Renal cortex interstitium (tissue), 11 donors: ENCODE measurements at regions not wholly inside any gene's neighbourhood (a gene's known extent, or its start where the extent isn't known, plus 50 kb on each side); places are given as distances from the start of the nearest gene placed in this dataset.
"Not testable (repeated sequence)": the region's sequence is repeated elsewhere in the genome, so short reads cannot be mapped to it uniquely, and the experiment has no call there.

Experiments used
- DNase-seq, 11 donors: peaks; one replicate each; pipeline ENCODE4 v3.0.0-alpha.2; 2013; ENCODE audit warnings: low read depth in 9 of 11, low spot score in 4 of 11; ENCODE audit errors: extremely low read depth in 1 of 11

DNA sequence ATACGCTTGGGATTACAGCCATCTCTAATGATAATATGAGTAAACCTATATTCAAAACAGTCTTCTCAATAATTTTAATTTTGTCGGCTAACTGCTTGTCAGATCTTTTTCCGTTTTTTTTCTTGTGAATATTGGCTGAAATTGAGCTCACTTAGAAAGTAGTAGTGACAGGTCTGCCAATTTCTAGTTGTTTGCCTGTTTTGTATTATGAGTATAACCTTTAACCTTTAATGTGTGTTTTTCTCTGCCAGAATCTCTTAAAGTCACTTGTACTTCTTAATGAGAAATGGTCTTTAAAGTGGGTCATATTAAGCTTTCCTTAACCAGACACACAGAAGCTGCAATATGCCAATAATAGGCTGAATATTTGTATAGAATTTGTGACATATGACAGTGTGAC is 511.0 kb downstream of the CSNK1G3 start:
- DNase-seq: no peak

DNA sequence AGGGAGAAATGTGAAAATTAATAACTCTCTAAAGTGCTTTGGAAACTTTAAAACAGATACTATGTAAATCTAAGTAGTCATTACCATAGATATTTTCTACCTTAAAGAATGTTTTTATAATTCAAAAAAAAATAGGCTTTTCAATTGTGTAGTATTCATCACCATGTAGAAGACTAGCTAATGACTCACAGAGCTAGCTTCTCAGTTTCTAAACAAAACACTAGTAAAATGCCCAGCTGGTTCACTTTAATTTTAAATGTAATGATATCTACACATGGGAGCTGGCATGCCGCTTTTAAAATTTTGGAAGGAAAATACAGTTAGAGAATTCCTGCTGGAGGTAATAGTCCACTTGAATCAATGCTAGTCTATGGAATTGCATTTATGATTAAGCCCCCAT is 509.8 kb downstream of the CSNK1G3 start:
- DNase-seq: no peak

DNA sequence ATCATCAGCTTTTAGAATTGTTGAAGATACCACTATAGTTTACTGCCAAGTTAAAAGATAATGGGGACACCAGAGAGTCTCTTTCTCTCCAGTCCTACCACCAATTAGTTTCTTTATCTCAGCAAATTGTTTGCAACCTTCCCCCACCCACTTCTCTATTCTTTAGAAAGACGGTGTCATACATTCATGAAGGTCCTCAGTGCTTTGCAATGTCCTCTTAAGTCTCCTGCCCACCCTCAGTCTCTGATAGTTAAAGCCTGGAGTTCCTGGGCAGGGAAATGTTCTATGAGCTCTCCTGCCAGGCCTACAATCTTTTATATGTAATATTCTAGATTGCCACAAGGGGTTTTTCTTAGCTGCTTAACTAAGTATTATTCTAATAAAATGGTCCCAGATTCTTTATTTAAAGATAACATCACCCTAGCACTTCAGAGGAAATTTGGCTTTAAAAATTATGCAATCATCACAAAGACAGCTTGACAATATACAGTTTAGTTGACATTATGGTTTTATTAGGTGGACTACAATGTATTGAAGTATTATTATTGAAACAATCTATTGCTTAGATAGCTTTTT is 509.2 kb downstream of the CSNK1G3 start:
- DNase-seq: no peak

DNA sequence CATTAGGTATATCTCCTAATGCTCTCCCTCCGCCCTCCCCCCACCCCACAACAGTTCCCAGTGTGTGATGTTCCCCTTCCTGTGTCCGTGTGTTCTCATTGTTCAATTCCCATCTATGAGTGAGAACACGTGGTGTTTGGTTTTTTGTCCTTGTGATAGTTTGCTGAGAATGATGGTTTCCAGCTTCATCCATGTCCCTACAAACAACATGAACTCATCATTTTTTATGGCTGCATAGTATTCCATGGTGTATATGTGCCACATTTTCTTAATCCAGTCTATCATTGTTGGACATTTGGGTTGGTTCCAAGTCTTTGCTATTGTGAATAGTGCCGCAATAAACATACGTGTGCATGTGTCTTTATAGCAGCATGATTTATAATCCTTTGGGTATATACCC is 505.3 kb downstream of the CSNK1G3 start:
- not testable (repeated sequence) for DNase-seq

DNA sequence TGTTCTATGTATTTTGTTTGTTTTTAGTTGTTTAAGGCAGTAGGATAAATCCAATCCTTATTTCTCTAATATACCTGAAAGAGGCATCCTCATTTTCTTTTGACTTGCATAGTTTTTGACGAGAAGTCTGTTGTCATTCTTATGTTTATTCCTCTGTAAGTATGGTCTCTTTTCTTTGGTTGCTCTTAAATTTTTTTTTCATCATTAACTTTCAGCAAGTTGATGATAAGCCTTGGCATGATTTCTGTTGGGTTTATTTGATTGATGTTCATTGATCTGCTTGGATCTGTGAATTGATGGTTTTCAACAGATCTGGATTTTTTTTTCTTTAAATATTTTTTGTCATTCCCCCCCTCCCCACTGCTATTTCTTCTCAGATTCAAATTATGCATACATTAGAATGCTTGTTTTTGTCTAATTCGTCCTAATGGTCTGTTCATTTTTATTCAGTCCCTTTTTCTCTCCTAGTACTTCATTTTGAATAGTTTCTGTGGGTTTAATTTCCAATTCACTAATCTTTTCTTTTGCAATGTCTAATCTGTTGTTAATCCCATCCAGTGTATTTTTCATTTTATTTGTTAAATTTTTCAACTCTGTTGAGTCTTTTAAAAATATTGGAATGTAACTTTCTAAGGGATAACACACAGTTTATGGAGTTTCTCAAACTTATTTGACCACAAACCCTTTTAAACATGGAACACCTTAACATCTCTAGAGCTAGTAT is 495.9 kb downstream of the CSNK1G3 start:
- no peak for DNase-seq

DNA sequence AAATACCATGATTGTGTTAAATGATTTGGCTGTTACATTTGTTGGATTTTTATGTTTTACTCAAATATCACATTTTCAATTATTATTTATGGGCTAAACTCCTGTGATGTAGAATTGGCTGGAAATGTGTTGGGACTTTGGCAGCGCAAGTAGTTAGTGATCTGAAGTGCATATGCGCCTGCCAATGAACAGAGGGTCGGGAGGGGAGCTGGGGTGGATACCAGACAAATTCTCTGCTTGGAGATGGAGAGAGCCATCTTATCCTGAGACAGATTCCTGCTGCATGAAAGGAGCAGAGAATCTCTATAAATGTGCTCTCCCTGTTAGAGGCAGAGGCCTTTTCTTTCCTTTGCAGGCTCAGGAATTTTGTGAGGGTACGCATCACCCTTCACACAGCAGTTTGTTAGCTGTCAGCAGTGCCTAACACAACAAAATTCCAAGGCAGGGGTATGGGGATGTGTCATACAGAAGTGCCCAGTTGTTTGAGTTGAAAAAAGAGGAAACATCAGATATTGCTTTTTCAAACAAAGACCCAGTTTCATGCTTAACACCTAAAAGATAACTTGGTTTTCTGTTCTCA is 489.1 kb downstream of the CSNK1G3 start:
- no peak for DNase-seq

DNA sequence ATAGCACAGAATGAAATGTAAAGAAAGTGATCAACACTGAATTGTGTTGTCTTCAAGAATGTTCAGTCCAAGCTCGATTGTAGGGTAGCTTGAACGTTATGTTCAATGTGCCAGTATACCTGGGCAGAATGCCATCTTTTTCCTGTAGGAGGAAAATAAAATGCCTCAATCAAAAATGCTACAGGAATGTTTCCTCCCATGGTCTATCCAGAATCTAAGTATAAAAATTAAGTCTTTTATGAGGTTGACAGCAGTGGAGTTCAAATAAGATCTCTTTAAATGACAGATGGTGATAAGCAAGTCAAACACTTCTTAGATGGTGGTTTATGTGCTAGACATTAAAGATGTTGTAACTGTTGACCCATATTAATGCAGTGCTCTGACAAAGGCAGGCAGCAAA is 488.6 kb downstream of the CSNK1G3 start:
- no peak for DNase-seq

DNA sequence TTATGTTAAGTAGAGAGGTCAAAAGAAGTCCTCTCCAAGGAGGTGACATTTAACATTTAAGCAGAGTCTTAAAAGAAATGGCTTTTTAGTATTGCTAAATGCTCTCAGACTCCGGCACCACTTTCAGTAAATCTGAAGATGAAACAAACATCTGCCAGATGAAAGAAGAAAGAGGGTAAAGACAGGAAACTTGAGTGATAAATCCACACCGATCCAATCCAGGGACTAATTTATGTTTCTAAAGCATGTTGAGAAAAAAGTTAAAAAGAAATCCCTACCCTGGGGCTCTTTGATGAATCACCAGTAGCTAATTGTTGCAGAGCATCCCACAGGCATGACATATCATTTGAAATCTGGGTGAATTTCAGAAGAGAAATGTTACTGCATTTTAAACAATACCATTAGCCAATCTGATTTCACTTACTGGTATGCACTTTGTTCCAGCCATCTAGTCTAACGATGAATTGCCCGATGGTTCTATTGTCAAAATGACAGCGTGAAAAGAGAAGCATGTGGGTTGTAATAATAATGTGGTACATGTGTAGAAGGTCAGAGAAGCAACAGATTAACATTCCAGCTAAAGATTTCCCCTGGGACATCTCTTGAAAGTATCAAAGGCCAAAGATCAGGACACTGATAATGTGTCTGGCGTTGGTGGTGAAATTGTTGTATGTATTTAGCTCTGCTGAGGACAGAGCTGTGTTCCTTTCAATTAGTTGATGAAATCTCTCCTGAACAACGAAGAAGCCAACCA is 485.7 kb downstream of the CSNK1G3 start:
- DNase-seq: no peak

DNA sequence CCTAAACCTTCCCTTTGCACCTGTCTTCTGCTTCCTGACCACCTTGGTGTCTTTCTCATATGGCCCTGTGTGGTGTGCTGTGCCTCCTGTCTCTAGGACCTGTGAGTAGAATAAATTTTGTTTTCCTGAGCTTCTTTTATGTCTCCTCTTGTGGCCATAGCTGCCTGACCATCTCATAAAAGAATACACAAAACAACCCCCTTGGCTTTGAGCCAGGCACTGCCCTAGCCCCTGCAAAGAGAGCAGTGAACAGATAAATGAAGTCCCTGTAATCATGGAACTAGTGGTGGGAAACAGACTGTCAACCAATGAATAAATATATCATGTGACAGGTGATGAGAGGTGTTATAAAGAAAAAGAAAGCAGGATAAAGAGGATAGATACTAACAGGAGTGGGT is 485.1 kb downstream of the CSNK1G3 start:
- DNase-seq: no peak

DNA sequence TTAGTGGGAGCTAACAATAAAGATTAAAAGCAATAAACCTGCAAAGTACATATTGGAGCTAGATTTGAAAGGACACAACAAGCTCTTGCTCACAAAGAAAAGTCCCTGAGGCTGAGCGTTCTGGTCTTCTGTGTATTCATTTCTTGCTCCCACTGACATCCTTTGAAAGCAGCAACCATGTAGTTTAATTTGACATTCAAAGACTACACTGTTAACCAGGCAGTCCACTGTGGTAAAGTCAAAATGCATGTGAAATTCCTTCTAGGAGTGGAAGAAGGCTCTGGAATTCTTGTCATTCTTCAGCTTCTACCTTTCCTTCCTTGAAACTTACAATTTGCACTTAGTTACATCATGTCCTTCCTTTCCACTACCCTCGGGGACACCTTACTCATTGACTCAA is 480.7 kb downstream of the CSNK1G3 start:
- DNase-seq: no peak

DNA sequence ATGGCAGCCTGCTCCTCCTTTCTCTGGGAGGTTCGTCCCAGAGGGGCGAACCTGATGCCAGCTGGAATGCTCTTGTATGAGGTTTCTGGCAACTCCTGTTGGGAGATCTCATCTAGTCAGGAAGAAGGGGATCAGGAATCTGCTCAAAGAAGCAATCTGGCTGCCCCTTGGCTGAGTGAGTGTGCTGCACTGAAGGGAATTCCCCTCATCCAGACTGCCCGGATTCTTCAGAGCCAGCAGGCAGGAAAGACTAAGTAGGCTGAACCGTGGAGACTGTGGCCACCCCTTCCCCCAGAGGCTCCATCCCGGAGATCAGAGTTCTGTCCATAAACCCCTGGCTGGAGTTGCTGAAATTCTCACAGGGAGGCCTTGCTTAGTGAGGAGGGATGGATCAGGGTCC is 476.0 kb downstream of the CSNK1G3 start:
- DNase-seq: no peak

DNA sequence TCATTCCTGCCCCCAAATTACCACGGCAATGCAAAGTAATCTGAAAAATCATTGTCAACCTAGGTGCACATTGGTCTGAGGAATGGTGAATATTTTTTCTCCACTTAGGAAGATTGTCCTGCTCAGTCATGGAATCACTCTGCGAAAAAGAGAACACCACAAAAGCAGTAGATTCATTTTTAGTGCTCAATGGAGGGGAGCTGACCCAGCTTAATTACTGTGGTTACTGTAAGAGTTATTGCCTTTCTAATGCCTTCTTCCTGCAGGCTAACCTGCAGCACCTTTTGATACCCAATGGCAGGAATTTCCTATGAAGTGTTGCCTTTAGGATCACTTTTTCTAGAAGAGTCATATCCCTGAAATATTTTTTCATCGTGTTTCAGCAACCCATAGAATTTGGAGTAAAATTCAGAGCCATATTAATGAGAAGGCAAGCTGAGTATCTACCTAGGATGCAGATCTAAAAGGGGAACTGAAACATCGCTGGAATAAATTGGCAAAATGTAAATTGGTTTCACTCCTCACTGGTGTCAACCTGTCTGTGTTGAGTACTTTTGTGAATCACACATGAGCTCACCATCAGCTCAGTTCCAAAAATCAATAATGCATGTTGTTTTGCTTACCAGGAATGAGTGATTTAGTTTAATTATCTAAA is 464.5 kb downstream of the CSNK1G3 start:
- DNase-seq: no peak

DNA sequence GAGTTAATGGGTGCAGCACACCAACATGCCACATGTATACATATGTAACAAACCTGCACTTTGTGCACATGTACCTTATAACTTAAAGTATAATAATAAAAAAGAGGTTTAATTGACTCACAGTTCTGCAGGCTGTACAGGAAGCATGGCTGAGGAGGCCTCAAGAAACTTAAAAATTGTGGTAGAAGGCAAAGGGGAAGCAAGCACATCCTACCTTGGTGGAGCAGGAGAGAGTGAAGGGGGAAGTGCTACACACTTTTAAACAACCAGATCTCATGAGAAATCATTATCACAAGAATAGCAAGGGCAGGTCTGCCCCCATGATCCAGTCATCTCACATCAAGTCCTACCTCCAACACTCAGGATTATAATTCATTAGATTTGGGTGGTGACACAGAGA is 463.5 kb downstream of the CSNK1G3 start:
- DNase-seq: not testable (repeated sequence)

DNA sequence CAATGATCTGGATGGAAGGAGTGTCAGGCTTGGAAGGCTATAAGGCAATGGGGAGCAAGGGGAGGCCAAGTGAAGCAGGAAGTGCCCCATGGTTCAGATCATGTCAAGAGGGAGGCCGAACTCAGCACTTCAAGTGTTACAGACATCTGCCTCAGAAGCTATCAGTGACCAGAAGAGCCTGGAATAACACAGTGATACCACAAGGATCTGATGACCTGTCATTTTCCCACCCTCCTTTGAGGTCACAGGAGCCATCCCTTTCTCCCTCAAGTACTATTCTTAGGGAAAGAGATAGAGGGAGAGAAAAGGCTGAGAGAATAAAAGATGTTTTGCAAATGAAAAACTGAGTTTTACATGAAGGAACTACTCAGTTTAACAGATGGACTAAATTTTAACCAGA is 454.8 kb downstream of the CSNK1G3 start:
- no peak for DNase-seq

DNA sequence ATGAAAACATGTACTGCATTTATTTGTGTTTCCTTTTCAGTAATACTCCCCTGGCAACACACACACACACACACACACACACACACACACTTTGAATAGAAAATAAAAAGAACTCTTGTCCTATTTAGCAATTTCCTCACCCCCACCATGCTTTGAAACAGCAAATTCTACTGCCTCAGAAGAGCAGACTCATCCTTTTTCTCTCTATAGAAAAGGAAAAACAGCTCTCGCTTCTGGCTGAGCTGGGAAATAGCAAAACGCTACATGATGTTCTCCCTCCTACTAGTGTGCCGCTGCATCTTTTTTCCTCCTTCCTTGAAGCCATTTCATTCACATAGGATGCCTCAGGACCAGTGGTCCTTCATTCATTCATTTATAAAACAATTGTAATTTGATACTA is 453.6 kb downstream of the CSNK1G3 start:
- peak in 1 of 11 donors; percentile 2 for DNase-seq

DNA sequence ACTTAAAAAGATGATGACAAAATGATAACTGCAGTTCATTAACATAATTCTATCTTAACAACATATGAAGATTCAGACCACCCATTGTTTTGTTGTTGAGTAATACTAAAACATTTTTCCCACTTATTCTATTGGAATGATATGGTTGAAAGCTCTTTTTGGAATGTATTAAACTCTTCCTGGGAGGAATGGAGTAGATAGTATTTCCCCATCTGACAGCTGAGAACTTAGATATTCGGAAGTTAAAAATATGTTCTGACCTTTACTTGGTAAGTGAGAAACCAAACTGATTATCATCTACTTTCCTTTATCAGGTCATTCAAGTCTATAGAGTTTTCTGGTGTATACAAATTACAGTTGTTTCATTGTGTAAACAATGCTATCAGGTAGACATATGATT is 452.9 kb downstream of the CSNK1G3 start:
- DNase-seq: no peak

DNA sequence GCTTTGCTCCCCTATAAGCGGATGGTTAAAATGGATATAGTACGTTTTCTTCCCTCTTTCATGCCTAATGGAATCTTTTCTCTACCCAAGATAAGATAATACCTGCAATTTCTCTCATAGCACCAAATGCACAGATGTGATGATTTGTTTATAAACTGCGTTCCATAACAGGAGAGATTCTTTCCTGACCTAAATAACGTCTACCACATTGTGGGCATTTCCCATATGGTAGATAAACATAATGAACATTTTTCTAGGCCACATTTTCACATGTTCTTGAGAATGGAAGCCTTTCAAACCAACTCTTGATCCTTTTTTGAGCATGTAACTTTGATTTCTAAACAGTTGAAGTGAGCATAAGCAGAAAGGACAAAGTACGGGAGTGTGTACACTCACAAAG is 448.5 kb downstream of the CSNK1G3 start:
- no peak for DNase-seq

DNA sequence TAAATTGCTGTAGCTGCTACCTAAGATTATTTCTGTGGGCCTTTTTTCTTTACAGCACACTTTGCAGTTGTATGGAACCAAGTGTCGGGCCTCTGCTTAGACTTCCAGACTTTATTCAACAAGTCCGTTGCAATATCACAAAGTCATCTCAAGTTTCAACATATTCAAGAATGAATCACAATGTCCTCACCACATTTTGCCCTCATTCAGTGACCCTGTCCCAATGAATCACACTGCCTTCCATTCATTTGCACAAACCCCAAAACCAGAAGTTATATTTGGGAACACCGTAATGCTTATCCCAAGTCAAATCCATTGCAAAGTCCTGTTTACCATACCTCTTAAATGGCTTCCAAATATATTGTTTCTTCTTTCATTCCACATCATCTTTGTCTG is 439.6 kb downstream of the CSNK1G3 start:
- no peak for DNase-seq

DNA sequence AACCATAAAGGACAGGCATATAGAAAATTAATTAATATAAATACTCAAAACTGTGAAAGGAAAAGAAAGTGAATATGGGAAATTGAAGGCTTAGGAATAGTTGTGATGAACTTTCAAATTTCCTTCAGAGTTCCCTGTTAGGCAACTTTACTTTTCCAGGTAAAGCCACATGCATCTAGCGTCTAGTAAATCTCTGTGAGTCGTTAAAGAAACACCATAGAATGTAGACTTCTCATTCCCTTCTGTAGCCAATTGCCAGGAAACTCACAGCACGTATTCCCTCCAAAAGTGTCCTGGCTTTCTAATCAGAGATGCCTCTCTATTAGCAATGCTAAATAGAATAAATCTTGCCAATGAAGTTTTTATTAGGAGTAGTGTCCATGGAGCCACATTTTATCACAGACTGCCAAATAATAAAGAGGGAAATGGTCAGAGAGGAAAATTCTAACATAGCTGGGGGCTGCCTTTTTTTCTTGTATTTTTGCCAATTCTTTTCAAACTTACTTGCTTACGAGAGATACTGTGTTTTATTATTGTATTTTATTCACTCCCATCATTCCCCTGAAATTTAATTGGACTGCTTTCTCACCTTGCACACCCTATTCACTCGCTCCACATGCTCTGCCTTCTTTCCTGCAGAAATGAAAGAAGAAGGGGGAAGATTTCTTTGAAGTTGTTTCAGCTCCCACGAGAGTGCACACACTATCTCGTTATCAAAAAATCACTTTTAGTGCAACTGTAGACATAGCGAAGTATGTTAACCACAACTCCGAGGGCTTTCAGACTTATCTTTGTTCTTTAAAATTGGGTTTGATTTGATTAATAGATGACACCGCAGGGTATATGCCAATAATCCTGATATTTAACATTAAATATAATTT is 439.0 kb downstream of the CSNK1G3 start:
- no peak for DNase-seq
